NCI-H2107 treated with DMSO at 0.1 percent for 48 hours (cell line): ENCODE measurements at regions not wholly inside any gene's neighbourhood (a gene's known extent, or its start where the extent isn't known, plus 50 kb on each side); places are given as distances from the start of the nearest gene placed in this dataset.
A peak's percentile ranks its signal among the peaks of the same experiment; 100 is the strongest.
"Not testable (repeated sequence)": the region's sequence is repeated elsewhere in the genome, so short reads cannot be mapped to it uniquely, and the experiment has no call there.

Experiments used
- DNase-seq: peaks from one replicate; lab custom pipeline; 2025; ENCODE audit not compliant: unreplicated experiment; lab: John Stamatoyannopoulos, UW

DNA sequence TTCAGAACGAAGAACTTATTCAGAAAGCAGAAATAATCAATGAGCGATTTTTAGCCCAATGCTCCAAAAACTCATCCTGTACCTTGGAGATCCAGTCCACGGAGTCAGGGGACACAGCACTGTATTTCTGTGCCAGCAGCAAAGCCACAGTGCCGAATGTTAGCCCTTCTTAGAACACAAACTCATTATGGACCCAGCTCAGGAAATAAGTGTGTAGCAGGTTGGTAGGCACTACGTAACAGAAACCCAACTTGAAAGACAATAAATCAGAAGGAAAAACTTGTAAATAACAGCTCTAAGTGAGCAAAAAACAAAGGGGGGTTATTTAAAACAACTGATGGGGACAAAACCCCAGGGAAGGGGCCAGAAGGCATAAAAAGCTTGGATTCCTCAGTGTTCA lies 112.0 kb upstream of the PRSS1 start:
- DNase-seq, result no peak

DNA sequence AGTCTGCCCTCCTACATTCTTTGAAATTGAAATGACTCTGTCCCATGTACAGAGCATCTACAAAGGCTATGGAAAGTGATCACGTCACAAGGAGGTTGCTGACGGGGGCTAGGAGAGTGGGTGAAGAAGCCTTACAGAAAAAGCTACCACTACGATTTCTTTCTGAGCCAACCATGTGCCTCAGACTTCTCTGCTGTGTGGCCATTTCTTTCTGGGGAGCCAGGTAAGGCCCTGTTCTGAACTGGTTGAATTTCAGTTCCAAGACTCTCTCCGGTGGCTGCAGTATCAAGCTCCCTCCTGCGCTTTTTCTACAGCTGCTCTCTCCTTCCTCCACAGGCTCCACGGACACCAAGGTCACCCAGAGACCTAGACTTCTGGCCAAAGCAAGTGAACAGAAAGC lies 112.5 kb upstream of the PRSS1 start:
- no peak for DNase-seq

DNA sequence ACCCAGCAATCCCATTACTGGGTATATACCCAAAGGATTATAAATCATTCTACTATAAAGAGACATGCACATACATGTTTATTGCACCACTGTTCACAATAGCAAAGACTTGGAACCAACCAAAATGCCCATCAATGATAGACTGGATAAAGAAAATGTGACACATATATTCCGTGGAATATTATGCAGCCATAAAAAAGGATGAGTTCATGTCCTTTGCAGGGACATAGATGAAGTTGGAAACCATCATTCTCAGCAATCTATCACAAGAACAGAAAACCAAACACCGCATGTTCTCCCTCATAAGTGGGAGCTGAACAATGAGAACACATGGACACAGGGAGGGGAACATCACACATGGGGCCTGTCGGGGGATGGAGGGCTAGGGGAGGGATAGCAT lies 113.2 kb upstream of the PRSS1 start:
- DNase-seq, result not testable (repeated sequence)

DNA sequence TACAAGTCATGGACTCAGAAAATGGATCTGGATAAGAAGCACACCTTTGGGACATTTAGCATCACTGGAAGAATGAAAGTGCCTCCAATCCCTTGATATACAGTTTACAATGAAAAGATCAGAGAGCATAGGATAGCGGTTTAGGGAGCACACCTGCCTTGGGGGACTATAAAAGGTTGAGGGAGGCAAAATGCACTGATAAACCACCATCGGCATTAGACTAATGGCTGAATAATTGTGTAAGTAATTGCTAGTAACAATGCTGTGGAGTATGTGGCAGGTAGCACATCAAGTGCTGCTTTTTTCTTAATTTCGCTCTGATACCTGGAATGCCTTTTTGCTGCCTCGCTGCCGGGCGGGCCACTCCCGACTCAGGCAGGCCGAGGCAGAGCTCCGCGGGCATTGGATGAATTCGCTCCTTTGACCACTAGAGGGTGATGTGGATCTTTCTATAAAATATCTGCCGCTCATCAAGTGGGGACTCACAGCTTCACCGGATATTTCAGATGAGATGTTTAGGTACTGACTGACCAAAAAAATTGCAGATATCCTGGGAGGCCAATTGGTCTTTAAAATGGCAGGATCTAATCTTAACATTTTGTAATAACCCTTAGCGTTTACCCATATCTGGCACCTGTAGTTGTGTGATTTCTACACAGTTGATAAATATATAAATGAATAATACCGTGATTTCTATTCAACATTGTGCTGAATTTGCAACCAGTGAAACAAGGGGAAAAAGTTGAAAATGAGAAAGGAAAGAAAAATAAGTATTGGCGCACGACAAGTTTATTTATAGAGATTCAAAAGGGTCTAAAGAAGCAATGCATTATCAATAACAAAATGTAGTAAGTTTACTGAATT lies 116.8 kb upstream of the PRSS1 start:
- peak; percentile 45 for DNase-seq

DNA sequence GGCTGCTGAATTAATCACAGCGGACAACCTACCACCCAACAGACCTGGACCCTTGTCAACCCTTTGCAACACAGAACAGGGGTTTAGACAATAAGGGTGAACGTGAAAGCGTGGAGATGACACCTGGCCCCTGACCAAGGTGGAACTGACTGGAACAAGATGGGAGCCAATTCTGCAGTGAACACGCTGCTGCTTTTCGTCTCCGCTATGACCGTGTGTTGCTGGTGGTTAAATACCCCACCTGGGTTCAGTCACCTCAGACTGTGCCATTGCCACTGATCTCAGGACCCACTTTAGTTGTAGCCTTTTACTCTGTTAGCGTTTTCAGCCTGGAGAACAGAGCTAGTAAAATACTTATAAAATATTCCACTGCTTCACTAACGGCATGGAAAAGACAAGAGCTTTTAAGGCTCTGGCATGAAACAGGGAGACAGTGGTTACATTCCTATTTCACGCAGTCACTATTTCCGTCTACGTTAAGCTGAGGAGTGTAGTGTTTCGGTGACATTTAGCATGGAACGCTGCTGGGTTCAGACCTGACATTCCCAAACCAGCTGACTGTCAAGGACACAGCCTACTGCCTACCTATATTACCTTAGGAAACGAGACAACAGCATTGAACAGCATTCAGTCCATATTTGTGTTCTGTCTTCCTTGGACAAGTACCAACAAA lies 119.5 kb upstream of the PRSS1 start:
- no peak for DNase-seq

DNA sequence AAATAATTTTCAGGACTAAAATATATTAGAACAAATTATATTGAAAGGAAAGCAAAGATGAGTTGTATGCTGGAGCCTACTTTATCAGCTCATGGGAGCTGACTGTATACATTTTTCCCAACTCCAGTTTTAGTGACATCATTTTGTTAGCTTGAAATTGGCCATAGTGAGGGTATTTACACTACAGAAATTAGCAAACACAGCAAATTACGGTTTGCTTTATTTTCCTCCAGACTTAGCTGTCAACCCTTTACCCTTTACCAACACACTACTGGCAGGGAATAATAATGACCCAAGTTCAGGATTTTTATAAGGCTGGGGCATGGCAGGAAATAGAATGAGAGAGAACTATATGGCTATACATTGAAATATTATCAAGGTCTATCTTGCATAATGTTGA lies 120.3 kb upstream of the PRSS1 start:
- no peak for DNase-seq

DNA sequence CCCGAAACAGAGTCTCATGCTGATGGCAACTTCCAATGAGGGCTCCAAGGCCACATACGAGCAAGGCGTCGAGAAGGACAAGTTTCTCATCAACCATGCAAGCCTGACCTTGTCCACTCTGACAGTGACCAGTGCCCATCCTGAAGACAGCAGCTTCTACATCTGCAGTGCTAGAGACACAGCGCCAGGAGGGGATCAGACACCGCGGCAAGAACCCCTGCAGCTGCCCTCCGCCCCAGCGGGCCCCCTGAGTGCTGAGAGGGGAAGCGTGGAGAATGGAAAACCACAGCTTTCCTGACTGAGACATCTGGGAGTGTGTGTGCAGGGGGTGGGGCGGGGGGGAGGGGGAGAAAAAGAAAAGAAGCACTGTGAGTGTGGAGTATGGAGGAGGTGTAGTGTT lies 122.0 kb upstream of the PRSS1 start:
- not testable (repeated sequence) for DNase-seq

DNA sequence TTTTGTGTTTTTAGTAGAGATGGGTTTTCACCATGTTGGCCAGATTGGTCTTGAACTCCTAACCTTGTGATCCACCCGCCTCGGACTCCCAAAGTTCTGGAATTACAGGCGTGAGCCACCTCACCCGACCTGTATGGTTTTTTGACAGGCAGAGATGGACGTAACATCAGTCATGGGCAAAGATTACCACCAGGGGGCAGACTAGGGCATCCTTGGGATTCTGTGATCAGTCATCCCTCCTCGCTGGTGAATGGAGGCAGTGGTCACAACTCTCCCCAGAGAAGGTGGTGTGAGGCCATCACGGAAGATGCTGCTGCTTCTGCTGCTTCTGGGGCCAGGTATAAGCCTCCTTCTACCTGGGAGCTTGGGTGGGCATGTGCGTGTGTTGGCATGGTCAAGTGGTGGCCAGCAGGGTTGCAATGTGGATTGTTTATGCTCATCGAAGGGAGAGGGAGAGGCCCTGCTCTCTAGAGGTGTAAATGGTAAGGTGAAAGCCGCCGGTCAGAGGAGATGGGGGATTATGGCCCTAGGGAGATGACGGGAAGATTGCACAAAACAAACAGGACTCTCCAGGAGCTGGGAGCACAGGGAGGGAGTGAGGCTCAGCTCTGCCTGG lies 122.7 kb upstream of the PRSS1 start:
- DNase-seq, result no peak

DNA sequence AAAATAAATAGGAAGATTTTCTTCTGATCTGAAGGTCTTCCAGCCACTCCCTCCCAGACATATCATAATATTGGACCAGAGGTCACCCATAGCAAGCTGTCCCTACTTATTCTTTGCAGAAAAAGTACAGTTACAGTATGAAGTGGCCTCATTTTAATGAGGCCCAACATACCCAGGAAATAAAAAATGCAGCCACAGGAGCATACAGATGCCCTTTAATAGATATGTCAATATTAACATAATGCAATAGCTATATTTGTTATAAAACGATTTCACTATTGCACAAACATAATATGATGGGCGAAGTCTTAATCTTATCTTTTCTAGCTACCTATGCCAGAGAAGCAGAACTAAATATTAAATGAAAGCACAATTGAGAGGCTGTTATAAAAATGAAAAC lies 124.1 kb upstream of the PRSS1 start:
- DNase-seq, result not testable (repeated sequence)

DNA sequence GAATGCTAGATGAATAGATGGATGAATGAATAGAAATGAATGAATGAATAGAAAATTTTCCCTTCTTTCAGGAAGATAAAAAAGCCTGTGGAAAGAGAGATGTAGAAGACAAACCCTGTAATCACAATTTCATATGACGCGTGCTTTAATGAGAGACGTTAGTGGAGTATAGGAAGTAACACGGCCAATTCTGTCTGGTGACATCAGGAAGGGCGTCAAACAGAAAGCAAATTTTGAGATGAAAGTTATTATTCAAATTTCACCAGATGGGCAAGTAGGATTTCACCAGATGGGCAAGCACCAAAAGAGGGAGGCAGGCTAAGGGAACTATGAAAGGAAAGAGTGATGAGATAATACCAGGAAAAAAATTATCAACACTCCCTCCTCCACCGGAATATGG lies 128.9 kb upstream of the PRSS1 start:
- no peak for DNase-seq

DNA sequence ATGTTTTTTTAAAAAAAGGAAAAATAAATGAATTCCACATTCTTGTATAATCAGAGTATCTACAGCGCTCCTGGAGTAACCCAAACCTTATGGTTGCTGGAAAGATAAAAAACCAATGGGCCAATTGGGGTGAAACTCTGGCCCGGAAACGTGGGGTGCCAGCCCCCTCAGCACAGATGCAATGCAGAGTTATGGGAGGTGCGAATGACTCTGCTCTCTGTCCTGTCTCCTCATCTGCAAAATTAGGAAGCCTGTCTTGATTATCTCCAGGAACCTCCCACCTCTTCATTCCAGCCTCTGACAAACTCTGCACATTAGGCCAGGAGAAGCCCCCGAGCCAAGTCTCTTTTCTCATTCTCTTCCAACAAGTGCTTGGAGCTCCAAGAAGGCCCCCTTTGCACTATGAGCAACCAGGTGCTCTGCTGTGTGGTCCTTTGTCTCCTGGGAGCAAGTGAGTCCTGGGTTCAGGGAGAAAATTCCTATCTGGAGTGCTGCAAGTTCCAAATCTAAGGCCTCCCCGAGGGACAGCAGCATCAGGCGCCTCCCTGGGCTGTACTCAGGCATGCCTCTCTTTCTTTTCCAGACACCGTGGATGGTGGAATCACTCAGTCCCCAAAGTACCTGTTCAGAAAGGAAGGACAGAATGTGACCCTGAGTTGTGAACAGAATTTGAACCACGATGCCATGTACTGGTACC lies 130.5 kb upstream of the PRSS1 start:
- no peak for DNase-seq

DNA sequence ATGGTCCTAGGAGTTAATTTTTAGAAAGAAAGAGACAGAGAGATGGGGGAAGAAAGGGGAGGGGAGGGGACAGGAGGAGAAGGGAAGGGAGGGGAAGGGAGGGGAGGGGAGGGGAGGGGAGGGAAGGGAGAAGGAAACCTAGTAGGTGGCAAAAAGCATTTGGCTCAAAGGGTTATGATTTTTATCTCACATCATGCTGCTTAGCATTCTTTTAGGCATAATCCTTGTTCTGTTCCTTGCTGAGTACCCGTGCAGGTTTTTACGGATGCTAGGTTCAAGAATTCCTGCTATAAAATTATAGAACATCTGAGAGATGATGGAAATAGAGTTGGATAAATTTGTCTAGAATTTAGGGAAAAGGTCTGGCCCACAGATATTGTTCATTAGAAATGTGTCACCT lies 132.4 kb upstream of the PRSS1 start:
- DNase-seq, result no peak

DNA sequence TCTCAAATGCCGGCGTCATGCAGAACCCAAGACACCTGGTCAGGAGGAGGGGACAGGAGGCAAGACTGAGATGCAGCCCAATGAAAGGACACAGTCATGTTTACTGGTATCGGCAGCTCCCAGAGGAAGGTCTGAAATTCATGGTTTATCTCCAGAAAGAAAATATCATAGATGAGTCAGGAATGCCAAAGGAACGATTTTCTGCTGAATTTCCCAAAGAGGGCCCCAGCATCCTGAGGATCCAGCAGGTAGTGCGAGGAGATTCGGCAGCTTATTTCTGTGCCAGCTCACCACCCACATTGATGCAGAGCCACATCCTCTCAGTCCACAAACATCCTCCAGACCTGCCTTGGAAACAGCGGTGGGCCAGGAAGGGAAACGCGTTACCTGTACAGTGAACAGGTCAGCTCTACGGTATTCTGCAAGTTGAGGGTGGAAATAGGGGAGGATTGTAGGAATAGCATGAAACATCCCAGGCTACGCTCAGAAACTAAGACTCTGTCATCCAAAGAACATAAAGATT lies 133.1 kb upstream of the PRSS1 start:
- no peak for DNase-seq

DNA sequence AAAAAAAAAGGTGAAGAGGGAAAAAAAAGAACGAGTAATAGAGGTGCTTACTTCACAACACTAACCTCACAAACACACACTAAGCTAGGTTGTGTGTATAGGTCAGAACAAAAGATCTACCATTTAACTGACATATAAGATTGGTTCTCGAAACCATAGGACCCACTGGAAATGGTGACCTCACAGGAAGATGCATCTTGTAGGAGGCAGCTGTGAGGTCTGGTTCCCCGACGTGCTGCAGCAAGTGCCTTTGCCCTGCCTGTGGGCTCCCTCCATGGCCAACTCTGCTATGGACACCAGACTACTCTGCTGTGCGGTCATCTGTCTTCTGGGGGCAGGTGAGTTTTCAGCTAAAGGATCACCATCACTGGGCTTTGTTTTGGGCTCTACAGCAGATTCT lies 133.8 kb upstream of the PRSS1 start:
- no peak for DNase-seq

DNA sequence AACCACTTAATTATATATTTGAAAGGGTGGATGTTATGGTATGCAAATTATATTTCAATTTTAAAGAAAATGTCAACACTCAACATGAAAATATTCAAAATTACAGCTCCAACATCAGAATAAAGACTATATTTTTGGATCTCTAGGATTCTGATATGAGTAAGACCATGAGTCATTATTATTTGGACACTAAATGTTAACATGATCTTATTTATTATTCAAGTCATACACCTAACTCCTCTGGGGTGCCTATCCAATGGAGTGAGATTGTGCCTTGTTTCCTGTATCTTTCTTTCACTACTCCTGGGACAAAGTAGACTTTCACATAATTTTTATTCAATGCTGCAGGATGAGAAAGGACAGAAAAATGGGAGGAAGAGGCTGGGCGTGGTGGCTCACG lies 135.2 kb upstream of the PRSS1 start:
- DNase-seq, result no peak

DNA sequence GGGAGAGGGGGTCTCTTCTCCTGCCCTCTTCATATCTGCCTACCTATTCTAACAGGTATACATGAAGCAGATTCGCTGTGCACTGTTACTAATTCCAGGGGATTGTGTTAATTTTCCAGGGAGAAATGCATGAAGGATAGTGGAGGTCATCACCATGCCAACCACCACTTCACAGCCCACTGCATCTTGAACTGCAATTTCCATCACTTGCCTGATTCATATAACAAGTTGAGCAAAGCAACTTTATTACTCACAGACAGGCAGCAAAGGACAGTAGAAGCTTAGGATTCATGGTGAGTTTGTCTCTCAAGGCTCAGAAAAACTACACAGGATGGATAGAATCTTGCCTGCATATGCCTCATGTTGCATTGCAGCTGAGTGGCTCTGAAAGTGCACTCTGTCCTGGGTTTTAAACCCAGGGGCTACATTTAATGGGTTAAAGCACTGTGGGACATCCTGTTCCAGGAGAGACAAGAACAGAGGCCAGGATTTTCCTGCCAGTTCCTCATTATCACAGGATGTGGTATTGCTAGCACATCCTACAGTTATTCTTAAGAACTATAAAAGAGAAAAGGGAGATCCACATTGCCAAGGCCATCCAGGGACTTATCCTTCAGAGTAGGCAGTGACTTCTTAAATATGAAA lies 136.9 kb upstream of the PRSS1 start:
- DNase-seq, result no peak

DNA sequence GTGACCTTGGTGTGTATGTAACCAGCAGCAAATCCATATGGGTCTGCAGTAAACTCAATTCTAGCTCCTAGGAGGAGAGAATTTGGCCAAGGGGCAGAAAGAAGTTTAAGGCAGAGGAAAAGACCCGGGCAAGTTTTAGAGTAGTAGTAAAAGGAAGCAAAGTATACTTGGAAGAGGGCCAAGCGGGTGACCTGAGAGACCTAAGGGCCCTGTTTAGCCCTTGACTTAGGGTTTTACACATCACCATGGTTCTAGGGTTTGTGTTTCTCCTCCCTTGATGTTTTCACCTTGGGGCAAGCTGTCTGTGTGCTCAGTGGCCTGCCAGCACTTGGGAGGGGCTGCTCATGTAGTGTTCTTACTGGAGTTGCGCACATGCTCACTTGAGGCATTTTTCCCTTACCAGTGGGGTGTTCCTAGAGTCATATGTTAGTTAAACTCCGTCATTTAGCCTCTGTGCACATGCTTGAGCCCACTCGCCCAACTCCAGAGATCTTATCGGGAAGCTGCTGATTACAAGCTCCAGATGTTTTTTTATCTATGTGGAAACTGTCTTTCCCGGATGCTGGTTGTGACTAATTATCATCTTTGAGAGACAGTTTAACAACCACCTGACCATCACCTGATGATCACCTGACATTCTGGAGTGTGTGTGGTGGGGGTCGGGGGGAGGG lies 137.6 kb upstream of the PRSS1 start:
- DNase-seq, result no peak

DNA sequence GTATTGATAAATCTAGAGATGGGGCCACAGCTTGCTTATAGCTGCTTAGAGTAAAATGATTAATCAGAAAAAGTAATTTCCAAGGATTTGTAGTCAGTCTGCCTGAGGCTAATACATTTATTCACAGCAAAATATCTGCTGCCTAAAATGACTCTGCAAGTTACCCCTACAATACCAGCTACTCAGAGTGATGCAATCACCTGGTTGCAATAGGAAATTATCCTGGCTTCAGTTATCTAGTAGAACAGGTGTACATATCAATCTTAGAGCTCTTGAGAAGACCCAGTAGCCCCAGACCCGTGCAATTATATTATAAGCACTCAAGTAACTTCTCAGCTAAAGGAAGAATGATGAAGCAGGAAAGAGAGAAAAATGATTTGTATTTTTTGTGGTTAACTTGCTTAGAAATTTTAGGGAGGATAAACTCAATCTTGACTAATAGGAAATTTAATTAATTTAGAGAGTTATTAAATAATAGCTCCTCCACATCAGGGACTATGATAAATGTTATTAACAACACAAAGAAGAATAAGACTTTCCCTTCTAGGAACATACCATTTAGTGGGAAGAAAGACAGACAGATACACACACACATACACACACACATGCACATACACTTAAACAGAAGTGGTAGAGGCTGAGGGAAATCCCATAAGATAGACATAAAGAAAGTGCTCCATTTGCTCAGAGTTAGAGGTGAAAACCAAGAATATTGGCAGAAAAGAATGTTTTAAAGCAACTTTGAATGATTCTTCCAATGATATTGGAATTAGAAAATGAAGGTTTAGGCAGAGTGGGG lies 140.4 kb upstream of the PRSS1 start:
- DNase-seq, result peak; percentile 51

DNA sequence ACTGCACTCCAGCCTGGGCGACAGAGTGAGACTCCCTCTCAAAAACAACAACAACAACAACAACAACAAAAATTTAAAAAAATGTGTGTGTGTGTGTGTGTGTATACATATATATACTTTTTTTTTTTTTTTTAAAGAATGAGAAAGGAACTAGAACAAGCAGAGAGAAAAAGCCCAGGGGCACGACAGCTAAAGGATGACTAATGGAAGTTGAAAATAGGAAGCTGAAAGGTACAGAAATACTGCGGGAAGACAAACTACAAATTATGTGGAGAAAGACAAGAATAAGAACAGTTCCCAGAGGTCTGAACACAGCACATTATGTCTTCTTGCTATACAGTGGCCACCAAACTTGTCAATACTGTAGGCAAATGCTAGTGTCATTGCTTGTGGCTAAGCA lies 141.9 kb upstream of the PRSS1 start:
- DNase-seq, result no peak

DNA sequence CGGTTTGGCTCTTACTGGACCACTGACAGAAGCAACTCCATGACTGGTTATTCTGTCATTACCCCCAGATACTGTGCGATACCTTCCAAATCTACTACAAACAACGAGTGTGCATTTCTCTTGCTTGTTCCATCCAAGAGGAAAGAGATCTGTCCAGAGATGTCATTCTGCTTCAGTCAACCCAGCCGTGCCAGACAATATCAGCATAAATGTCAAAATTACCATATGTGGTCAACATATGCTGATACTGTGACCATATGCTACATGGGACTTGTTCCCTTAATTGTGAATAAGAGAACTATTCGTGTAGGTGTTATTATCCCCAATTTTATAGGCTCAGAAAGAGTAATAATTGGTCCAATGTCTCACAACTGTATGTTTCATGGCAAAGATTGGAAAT lies 143.2 kb upstream of the PRSS1 start:
- no peak for DNase-seq
